ENCODE measurements at regions not wholly inside any gene's neighbourhood (a gene's known extent, or its start where the extent isn't known, plus 50 kb on each side); places are given as distances from the start of the nearest gene placed in this dataset.

DNA sequence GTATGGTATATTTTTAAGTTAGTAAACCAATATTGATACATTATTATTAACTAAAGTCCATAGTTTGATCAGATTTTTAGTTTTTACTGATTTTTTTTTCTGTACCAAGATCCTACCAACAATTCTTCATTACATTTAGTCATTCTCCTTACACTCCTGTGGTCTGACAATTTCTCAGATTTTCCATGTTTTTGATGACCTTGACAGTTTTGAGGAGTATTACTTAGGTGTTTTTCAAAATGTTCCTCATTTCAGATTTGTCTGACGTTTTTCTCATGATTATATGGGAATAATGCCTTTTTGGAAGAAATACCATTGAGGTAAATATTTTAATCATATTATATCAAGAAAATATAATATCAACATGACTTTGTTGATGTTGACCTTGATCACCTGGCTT is 423.8 kb downstream of the PPP4R3C start (continued):
- TF ChIP-seq, protein P1, sequence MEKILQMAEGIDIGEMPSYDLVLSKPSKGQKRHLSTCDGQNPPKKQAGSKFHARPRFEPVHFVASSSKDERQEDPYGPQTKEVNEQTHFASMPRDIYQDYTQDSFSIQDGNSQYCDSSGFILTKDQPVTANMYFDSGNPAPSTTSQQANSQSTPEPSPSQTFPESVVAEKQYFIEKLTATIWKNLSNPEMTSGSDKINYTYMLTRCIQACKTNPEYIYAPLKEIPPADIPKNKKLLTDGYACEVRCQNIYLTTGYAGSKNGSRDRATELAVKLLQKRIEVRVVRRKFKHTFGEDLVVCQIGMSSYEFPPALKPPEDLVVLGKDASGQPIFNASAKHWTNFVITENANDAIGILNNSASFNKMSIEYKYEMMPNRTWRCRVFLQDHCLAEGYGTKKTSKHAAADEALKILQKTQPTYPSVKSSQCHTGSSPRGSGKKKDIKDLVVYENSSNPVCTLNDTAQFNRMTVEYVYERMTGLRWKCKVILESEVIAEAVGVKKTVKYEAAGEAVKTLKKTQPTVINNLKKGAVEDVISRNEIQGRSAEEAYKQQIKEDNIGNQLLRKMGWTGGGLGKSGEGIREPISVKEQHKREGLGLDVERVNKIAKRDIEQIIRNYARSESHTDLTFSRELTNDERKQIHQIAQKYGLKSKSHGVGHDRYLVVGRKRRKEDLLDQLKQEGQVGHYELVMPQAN (conservative IDR thresholded peaks at IDR 0.05): no peak

DNA sequence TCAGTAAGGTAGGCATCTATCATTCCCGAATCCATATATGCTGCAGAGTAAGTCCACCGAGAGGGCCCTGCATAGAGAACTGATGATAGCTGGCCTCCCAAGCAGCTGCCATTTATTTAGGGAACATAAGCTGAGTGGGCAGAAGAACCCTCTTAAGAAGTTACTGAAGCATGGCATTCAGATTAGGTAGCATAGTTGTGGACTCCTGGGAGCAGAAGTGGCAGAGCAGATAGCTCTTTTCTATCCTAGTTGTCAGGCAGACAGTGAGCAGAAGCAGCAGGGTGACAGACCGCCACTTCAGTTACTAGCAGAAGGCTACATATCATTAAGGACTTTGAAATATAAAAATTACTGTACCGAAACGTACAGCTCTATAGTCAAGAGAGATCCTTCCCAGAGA is 454.7 kb downstream of the PPP4R3C start:
- ChIA-PET POLR2A (no interaction called here), RAD21 (ENCODE audit: unreplicated experiment) (no interaction called here), CTCF (no interaction called here), SMC1A (ENCODE audit: uncharacterized antibody, unreplicated experiment) (no interaction called here)
- no peak for ATAC-seq
- Histone ChIP-seq H3K4me1 (ENCODE audit: control insufficient read depth, insufficient read depth, low read length) (no peaks in the 10 kb centered on the region), H3K4me3 (no peak overlapping the region), H3K9me3 (replicated peaks; ENCODE audit: control insufficient read depth, insufficient read depth, low read length) (no peaks in the 10 kb centered on the region), H3K27ac (ENCODE audit: control insufficient read depth, insufficient read depth) (no peak overlapping the region), H3K27me3 (replicated peaks in 1 of 2; ENCODE audit: control insufficient read depth in 2 of 2, insufficient read depth in 2 of 2, low read length in 1 of 2) (no peaks in the 10 kb centered on the region), H3K36me3 (ENCODE audit: control insufficient read depth in 2 of 2, insufficient read depth in 2 of 2, low read length in 1 of 2) (no peaks in the 10 kb centered on the region), H4K20me1 (ENCODE audit: control insufficient read depth, insufficient read depth) (no peaks in the 10 kb centered on the region), H3K79me2 (ENCODE audit: control insufficient read depth, insufficient read depth, low read length) (no peaks in the 10 kb centered on the region), H3K9ac (ENCODE audit: control insufficient read depth, insufficient read depth, low read length) (no peak overlapping the region), H3K4me2 (ENCODE audit: control insufficient read depth, insufficient read depth) (no peak overlapping the region), H2AFZ (ENCODE audit: control insufficient read depth, low read depth, low read length) (no peak overlapping the region)
- intact Hi-C loops (cut with micrococcal nuclease; ENCODE audit: unreplicated experiment): no loop called here
- no peak for DNase-seq (ENCODE audit: low read depth, low spot score)
- FAIRE-seq: no peak
- BruUV-seq (replicated peaks): no TSS peak
- in situ Hi-C loops (cut with MboI): no loop called here
- TF ChIP-seq, protein P2, sequence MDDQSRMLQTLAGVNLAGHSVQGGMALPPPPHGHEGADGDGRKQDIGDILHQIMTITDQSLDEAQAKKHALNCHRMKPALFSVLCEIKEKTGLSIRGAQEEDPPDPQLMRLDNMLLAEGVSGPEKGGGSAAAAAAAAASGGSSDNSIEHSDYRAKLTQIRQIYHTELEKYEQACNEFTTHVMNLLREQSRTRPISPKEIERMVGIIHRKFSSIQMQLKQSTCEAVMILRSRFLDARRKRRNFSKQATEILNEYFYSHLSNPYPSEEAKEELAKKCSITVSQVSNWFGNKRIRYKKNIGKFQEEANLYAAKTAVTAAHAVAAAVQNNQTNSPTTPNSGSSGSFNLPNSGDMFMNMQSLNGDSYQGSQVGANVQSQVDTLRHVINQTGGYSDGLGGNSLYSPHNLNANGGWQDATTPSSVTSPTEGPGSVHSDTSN (IDR thresholded peaks at IDR 0.05; ENCODE audit: insufficient replicate concordance, low read depth, low read length): no peak
- no peak for TF ChIP-seq ZNF274 (IDR thresholded peaks at IDR 0.05; ENCODE audit: insufficient read depth, insufficient read length)
- TF ChIP-seq NR2C2 (IDR thresholded peaks at IDR 0.05; ENCODE audit: borderline replicate concordance, control insufficient read depth, insufficient read length, low read depth): no peak
- TF ChIP-seq MEF2A (IDR thresholded peaks at IDR 0.05; ENCODE audit: insufficient read depth, low read depth, low read length): no peak
- no peak for TF ChIP-seq BMI1 (IDR thresholded peaks at IDR 0.05; ENCODE audit: borderline replicate concordance)
- TF ChIP-seq, protein P3, sequence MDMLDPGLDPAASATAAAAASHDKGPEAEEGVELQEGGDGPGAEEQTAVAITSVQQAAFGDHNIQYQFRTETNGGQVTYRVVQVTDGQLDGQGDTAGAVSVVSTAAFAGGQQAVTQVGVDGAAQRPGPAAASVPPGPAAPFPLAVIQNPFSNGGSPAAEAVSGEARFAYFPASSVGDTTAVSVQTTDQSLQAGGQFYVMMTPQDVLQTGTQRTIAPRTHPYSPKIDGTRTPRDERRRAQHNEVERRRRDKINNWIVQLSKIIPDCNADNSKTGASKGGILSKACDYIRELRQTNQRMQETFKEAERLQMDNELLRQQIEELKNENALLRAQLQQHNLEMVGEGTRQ (IDR thresholded peaks at IDR 0.05; ENCODE audit: borderline replicate concordance, low read depth, low read length): no peak
- TF ChIP-seq, protein P4, sequence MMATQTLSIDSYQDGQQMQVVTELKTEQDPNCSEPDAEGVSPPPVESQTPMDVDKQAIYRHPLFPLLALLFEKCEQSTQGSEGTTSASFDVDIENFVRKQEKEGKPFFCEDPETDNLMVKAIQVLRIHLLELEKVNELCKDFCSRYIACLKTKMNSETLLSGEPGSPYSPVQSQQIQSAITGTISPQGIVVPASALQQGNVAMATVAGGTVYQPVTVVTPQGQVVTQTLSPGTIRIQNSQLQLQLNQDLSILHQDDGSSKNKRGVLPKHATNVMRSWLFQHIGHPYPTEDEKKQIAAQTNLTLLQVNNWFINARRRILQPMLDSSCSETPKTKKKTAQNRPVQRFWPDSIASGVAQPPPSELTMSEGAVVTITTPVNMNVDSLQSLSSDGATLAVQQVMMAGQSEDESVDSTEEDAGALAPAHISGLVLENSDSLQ (IDR thresholded peaks at IDR 0.05): no peak
- 7% methylated on average over 5 of the region's 5 CpGs for WGBS (ENCODE audit: insufficient coverage, insufficient replicate concordance, low lambda C conversion rate, missing lambda C conversion rate)

Data from GM12878 (cell line).